CD4-positive, alpha-beta T cell treated with Interleukin-10 for 1 hour (primary cell): ENCODE measurements at regions not wholly inside any gene's neighbourhood (a gene's known extent, or its start where the extent isn't known, plus 50 kb on each side); places are given as distances from the start of the nearest gene placed in this dataset.

Experiments
- DNase-seq: peaks from one replicate; pipeline ENCODE4 v3.0.0-alpha.2; 2020

- DNase-seq, result no peak
Observed at GRCh38 chr3:34924961-34925360, 714.4 kb upstream of the ARPP21 start.

GRCh38 chr3:34925851-34926250, 713.5 kb upstream of the ARPP21 start:
- no peak for DNase-seq

GRCh38 chr3:34929036-34929435, 710.3 kb upstream of the ARPP21 start:
- DNase-seq, result no peak

- DNase-seq, result no peak
Observed at GRCh38 chr3:34934660-34935059, 704.7 kb upstream of the ARPP21 start.

- DNase-seq, result no peak
Observed at GRCh38 chr3:34938784-34939183, 700.5 kb upstream of the ARPP21 start.

- no peak for DNase-seq
Observed at GRCh38 chr3:34942256-34942655, 697.1 kb upstream of the ARPP21 start.

- DNase-seq, result no peak
Observed at GRCh38 chr3:34947834-34948233, 691.5 kb upstream of the ARPP21 start.

GRCh38 chr3:34948517-34948916, 690.8 kb upstream of the ARPP21 start:
- DNase-seq, result no peak

- no peak for DNase-seq
Observed at GRCh38 chr3:34955680-34956079, 683.6 kb upstream of the ARPP21 start.

- DNase-seq, result no peak
Observed at GRCh38 chr3:34956511-34956910, 682.8 kb upstream of the ARPP21 start.

- no peak for DNase-seq
Observed at GRCh38 chr3:34957677-34958076, 681.6 kb upstream of the ARPP21 start.

GRCh38 chr3:34969513-34969912, 669.8 kb upstream of the ARPP21 start:
- no peak for DNase-seq

- no peak for DNase-seq
Observed at GRCh38 chr3:34972481-34972880, 666.8 kb upstream of the ARPP21 start.

GRCh38 chr3:34973586-34973985, 665.7 kb upstream of the ARPP21 start:
- DNase-seq, result no peak

GRCh38 chr3:34983631-34984030, 655.7 kb upstream of the ARPP21 start:
- DNase-seq, result no peak

GRCh38 chr3:34988296-34988695, 651.0 kb upstream of the ARPP21 start:
- DNase-seq, result no peak

GRCh38 chr3:34995796-34996430, 643.4 kb upstream of the ARPP21 start:
- no peak for DNase-seq

- DNase-seq, result no peak
Observed at GRCh38 chr3:34998902-34999301, 640.4 kb upstream of the ARPP21 start.

GRCh38 chr3:35012214-35012613, 627.1 kb upstream of the ARPP21 start:
- no peak for DNase-seq

GRCh38 chr3:35028157-35028556, 611.2 kb upstream of the ARPP21 start:
- DNase-seq, result no peak

GRCh38 chr3:35042210-35042991, 596.9 kb upstream of the ARPP21 start:
- DNase-seq, result no peak

- DNase-seq, result no peak
Observed at GRCh38 chr3:35043040-35043439, 596.3 kb upstream of the ARPP21 start.

GRCh38 chr3:35044190-35044589, 595.1 kb upstream of the ARPP21 start:
- no peak for DNase-seq

- no peak for DNase-seq
Observed at GRCh38 chr3:35045118-35045517, 594.2 kb upstream of the ARPP21 start.

- no peak for DNase-seq
Observed at GRCh38 chr3:35064761-35065160, 574.6 kb upstream of the ARPP21 start.
